ENCODE measurements at regions not wholly inside any gene's neighbourhood (a gene's known extent, or its start where the extent isn't known, plus 50 kb on each side); places are given as distances from the start of the nearest gene placed in this dataset.

- H3K36me3 ChIP-seq, result no peaks in the 10 kb centered on the region
- no peak for ATAC-seq
- H3K27ac ChIP-seq, result no peak overlapping the region
- no peak for TF ChIP-seq POLR2A (IDR thresholded peaks at IDR 0.05)
- TF ChIP-seq, protein P1, sequence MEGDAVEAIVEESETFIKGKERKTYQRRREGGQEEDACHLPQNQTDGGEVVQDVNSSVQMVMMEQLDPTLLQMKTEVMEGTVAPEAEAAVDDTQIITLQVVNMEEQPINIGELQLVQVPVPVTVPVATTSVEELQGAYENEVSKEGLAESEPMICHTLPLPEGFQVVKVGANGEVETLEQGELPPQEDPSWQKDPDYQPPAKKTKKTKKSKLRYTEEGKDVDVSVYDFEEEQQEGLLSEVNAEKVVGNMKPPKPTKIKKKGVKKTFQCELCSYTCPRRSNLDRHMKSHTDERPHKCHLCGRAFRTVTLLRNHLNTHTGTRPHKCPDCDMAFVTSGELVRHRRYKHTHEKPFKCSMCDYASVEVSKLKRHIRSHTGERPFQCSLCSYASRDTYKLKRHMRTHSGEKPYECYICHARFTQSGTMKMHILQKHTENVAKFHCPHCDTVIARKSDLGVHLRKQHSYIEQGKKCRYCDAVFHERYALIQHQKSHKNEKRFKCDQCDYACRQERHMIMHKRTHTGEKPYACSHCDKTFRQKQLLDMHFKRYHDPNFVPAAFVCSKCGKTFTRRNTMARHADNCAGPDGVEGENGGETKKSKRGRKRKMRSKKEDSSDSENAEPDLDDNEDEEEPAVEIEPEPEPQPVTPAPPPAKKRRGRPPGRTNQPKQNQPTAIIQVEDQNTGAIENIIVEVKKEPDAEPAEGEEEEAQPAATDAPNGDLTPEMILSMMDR (IDR thresholded peaks at IDR 0.05 in 4 of 5, conservative IDR thresholded peaks at IDR 0.05 in 1 of 5), result no peak
- intact Hi-C loops (cut with DNase I; ENCODE audit: low total_unique reads) (no loop called here), in situ Hi-C loops (cut with MboI; ENCODE audit: low sequenced_read_pairs in 4 of 4) (no loop called here)
- H3K9me3 ChIP-seq, result no peaks in the 10 kb centered on the region
- H3K27me3 ChIP-seq, result no peaks in the 10 kb centered on the region
- H3K4me1 ChIP-seq, result no peaks in the 10 kb centered on the region
- DNase-seq, result no peak
- no peak overlapping the region for H3K4me3 ChIP-seq
Measured at GRCh38 chr2:65767946-65768345, 335.5 kb upstream of the SPRED2 start.

- H3K9me3 ChIP-seq, result no peaks in the 10 kb centered on the region
- no peaks in the 10 kb centered on the region for H3K4me1 ChIP-seq
- TF ChIP-seq POLR2A (IDR thresholded peaks at IDR 0.05), result no peak
- TF ChIP-seq, protein P1 (IDR thresholded peaks at IDR 0.05 in 4 of 5, conservative IDR thresholded peaks at IDR 0.05 in 1 of 5), result no peak
- DNase-seq (no peak), ATAC-seq (no peak)
- H3K27ac ChIP-seq, result no peak overlapping the region
- in situ Hi-C loops (cut with MboI; ENCODE audit: low sequenced_read_pairs in 4 of 4), result no loop called here
- no peak overlapping the region for H3K4me3 ChIP-seq
- H3K27me3 ChIP-seq, result no peaks in the 10 kb centered on the region
- no peaks in the 10 kb centered on the region for H3K36me3 ChIP-seq
- intact Hi-C loops (cut with DNase I; ENCODE audit: low total_unique reads), result no loop called here
Measured at GRCh38 chr2:65766768-65767267, 334.4 kb upstream of the SPRED2 start.

DNA sequence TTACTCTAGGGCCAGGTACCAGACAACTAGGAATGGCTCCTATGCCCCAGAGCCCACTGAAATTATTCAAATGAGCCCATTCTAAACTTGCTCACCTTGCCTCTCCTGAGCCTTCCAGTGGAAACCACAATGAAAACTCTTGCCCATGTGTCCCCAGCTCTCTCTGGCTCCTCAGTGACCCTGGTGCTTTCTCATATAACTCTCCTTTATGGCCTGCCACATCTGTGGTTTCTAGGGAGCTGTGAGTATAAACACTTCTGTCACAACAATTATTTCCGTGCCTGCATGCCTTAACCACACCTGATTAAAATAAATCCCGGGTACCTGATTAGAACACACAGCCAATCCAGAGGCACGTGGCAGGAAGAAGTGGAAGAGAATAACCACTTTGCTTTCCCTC is 333.0 kb upstream of the SPRED2 start:
- in situ Hi-C loops (cut with MboI; ENCODE audit: low sequenced_read_pairs in 4 of 4) (no loop called here), intact Hi-C loops (cut with DNase I; ENCODE audit: low total_unique reads) (no loop called here)
- H3K4me3 ChIP-seq, result no peak overlapping the region
- no peaks in the 10 kb centered on the region for H3K9me3 ChIP-seq
- TF ChIP-seq, protein P1 (IDR thresholded peaks at IDR 0.05 in 4 of 5, conservative IDR thresholded peaks at IDR 0.05 in 1 of 5), result no peak
- TF ChIP-seq POLR2A (IDR thresholded peaks at IDR 0.05), result no peak
- DNase-seq (no peak), ATAC-seq (no peak)
- H3K27me3 ChIP-seq, result no peaks in the 10 kb centered on the region
- no peak overlapping the region for H3K27ac ChIP-seq
- no peaks in the 10 kb centered on the region for H3K36me3 ChIP-seq
- no peaks in the 10 kb centered on the region for H3K4me1 ChIP-seq

DNA sequence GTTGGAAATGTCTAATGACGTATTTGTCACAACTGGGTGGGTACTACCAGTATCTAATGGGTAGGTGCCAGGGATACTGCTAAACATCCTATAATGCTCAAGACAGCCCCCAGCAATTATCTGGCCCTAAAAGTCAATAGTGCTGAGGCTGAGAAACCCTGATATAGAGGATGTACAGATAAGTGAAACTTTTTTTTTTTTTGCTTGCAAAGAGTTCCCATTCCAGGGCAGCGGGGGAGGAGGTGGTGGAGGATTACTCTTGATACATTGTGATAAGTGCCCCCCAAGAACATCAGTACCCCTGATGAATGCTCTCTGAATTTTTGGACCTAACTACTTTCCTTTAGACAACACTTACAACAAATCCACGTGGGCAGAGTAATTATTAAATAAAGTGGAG is 329.7 kb upstream of the SPRED2 start:
- Histone ChIP-seq H3K4me1 (no peaks in the 10 kb centered on the region), H3K27me3 (no peaks in the 10 kb centered on the region), H3K4me3 (no peak overlapping the region), H3K36me3 (no peaks in the 10 kb centered on the region), H3K9me3 (no peaks in the 10 kb centered on the region), H3K27ac (no peak overlapping the region)
- ATAC-seq, result no peak
- DNase-seq, result no peak
- intact Hi-C loops (cut with DNase I; ENCODE audit: low total_unique reads), result no loop called here
- in situ Hi-C loops (cut with MboI; ENCODE audit: low sequenced_read_pairs in 4 of 4), result no loop called here
- TF ChIP-seq POLR2A (IDR thresholded peaks at IDR 0.05), result no peak
- TF ChIP-seq, protein P1 (IDR thresholded peaks at IDR 0.05 in 4 of 5, conservative IDR thresholded peaks at IDR 0.05 in 1 of 5), result no peak

DNA sequence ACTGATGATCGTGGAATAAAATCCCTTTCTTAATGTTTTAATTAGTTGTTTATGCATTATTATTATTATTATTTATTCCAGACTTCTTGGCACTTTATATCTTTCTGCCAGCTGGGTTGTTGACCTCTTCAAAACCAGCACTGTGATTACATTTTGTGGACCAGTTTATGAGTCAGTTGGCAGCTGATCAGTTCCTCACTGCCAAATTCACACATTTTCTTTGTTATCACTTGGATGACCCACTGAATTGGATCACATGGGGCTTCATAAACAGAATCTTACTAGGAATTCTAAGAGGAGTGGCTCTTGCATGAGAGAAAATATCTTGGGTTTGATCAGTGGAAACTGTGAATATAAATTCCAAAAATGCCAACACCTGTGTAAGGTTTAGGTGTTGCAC is 321.8 kb upstream of the SPRED2 start:
- TF ChIP-seq, protein P1 (IDR thresholded peaks at IDR 0.05 in 4 of 5, conservative IDR thresholded peaks at IDR 0.05 in 1 of 5), result no peak
- TF ChIP-seq POLR2A (IDR thresholded peaks at IDR 0.05), result no peak
- Histone ChIP-seq H3K9me3 (no peaks in the 10 kb centered on the region), H3K27me3 (no peaks in the 10 kb centered on the region), H3K36me3 (no peaks in the 10 kb centered on the region), H3K4me1 (peaks cover 3 to 8% of the 10 kb centered on the region in 2 donors), H3K4me3 (no peak overlapping the region), H3K27ac (no peak overlapping the region)
- in situ Hi-C loops (cut with MboI; ENCODE audit: low sequenced_read_pairs in 4 of 4) (no loop called here), intact Hi-C loops (cut with DNase I; ENCODE audit: low total_unique reads) (no loop called here)
- ATAC-seq, result no peak
- no peak for DNase-seq
